Thoracic aorta (tissue), 2 donors: ENCODE measurements at regions not wholly inside any gene's neighbourhood (a gene's known extent, or its start where the extent isn't known, plus 50 kb on each side); places are given as distances from the start of the nearest gene placed in this dataset.
A peak's percentile ranks its signal among the peaks of the same experiment; 100 is the strongest.

Experiments used
- ATAC-seq: fragments of 150-250 bp; one replicate; pipeline ENCODE4 v1.8.0; 2017; ENCODE audit warnings: low read depth; ENCODE audit not compliant: insufficient number of reproducible peaks, low FRiP score
- DNase-seq: peaks from one replicate; pipeline ENCODE4 v3.0.0-alpha.2; 2020; ENCODE audit warnings: low spot score
- H3K27ac ChIP-seq, 2 donors: fragments of 200-600 bp; sonication (generic); 1 replicate in 1 of 2; 2 replicates in 1 of 2; pipeline ENCODE4 v1.5.1; 2016; ENCODE audit warnings: mild to moderate bottlenecking in 2 of 2, moderate library complexity in 2 of 2
- H3K27me3 ChIP-seq: fragments of 200-600 bp; sonication (generic); replicated peaks from 2 replicates; pipeline ENCODE4 v1.6.0; 2016; ENCODE audit warnings: mild to moderate bottlenecking; ENCODE audit not compliant: insufficient read depth
- H3K36me3 ChIP-seq: fragments of 200-600 bp; sonication (generic); one replicate; pipeline ENCODE4 v1.5.1; 2016
- H3K4me1 ChIP-seq, 2 donors: fragments of 200-600 bp; sonication (generic); 1 replicate in 1 of 2; 2 replicates in 1 of 2; pipeline versions ENCODE4 v1.5.1 to v1.6.0; 2016; ENCODE audit warnings: low read depth in 2 of 2, mild to moderate bottlenecking in 1 of 2; ENCODE audit not compliant: control insufficient read depth in 1 of 2
- H3K4me3 ChIP-seq: fragments of 200-600 bp; sonication (generic); 2 replicates; pipeline ENCODE4 v1.5.1; 2016; ENCODE audit warnings: mild to moderate bottlenecking
- H3K9me3 ChIP-seq: fragments of 200-600 bp; sonication (generic); 2 replicates; pipeline ENCODE4 v1.5.1; 2016
- TF ChIP-seq, protein P1 (sequence below): fragments of 200-600 bp; sonication (generic); IDR thresholded peaks from one replicate; pipeline ENCODE4 v1.5.1; 2019; ENCODE audit warnings: antibody characterized with exemption

DNA sequence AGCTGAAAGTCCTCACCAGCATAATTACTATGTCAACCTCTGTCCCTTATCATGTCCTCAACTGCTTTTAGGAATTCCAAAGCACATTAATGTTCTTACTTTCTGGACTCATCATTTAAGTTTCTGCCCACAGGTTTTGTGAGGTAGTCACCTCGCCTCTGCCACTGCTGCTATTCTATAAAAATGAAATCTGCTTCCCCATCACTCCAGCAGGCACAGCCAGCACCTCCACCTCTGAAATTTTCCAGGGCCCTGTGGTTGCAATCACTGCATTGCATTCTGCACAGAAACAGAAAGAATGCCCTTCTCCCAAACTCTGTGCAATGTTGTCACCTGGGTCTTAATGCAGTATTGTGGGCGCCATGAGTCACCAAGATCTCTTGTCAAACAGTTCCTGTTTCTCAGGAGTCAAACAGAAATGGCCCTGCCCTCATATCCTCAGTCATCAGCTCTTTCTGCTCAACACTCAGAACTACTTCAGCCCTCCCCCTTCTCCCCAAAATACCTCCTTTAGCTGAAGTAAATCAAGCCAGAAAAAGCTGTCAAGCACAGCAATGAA lies 529.2 kb upstream of the NBEA start:
- Histone ChIP-seq H3K4me1 (peaks cover 0 to 5% of the 10 kb centered on the region in 2 donors), H3K27me3 (no peaks in the 10 kb centered on the region), H3K36me3 (no peaks in the 10 kb centered on the region), H3K9me3 (no peaks in the 10 kb centered on the region), H3K27ac (no peak overlapping the region), H3K4me3 (no peak overlapping the region)
- no peak for ATAC-seq
- TF ChIP-seq, protein P1, sequence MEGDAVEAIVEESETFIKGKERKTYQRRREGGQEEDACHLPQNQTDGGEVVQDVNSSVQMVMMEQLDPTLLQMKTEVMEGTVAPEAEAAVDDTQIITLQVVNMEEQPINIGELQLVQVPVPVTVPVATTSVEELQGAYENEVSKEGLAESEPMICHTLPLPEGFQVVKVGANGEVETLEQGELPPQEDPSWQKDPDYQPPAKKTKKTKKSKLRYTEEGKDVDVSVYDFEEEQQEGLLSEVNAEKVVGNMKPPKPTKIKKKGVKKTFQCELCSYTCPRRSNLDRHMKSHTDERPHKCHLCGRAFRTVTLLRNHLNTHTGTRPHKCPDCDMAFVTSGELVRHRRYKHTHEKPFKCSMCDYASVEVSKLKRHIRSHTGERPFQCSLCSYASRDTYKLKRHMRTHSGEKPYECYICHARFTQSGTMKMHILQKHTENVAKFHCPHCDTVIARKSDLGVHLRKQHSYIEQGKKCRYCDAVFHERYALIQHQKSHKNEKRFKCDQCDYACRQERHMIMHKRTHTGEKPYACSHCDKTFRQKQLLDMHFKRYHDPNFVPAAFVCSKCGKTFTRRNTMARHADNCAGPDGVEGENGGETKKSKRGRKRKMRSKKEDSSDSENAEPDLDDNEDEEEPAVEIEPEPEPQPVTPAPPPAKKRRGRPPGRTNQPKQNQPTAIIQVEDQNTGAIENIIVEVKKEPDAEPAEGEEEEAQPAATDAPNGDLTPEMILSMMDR = no peak
- no peak for DNase-seq

- Histone ChIP-seq H3K4me3 (no peak overlapping the region), H3K27me3 (no peaks in the 10 kb centered on the region), H3K9me3 (no peaks in the 10 kb centered on the region), H3K36me3 (no peaks in the 10 kb centered on the region), H3K4me1 (peaks cover 0 to 5% of the 10 kb centered on the region in 2 donors), H3K27ac (no peak overlapping the region)
- ATAC-seq (no peak), DNase-seq (no peak)
- TF ChIP-seq, protein P1 = no peak
These were observed 528.4 kb upstream of the NBEA start for GRCh38 chr13:34413538-34414210.

- H3K27ac ChIP-seq = no peak overlapping the region
- H3K4me1 ChIP-seq = peaks cover 0 to 5% of the 10 kb centered on the region in 2 donors
- no peak for ATAC-seq
- H3K4me3 ChIP-seq = no peak overlapping the region
- H3K36me3 ChIP-seq = no peaks in the 10 kb centered on the region
- TF ChIP-seq, protein P1 = no peak
- H3K27me3 ChIP-seq = no peaks in the 10 kb centered on the region
- DNase-seq = no peak
- H3K9me3 ChIP-seq = no peaks in the 10 kb centered on the region
These were observed 527.5 kb upstream of the NBEA start for GRCh38 chr13:34414616-34415015.

GRCh38 chr13:34416971-34417380 lies 525.1 kb upstream of the NBEA start:
- peak; percentile 51 for ATAC-seq
- peak; percentile 3 for DNase-seq
- Histone ChIP-seq H3K9me3 (no peaks in the 10 kb centered on the region), H3K4me1 (no peaks in the 10 kb centered on the region), H3K27ac (no peak overlapping the region), H3K36me3 (no peaks in the 10 kb centered on the region), H3K4me3 (no peak overlapping the region), H3K27me3 (no peaks in the 10 kb centered on the region)
- TF ChIP-seq, protein P1 = no peak

- Histone ChIP-seq H3K4me1 (no peaks in the 10 kb centered on the region), H3K27me3 (no peaks in the 10 kb centered on the region), H3K4me3 (no peak overlapping the region), H3K27ac (no peak overlapping the region), H3K36me3 (no peaks in the 10 kb centered on the region), H3K9me3 (no peaks in the 10 kb centered on the region)
- ATAC-seq = no peak
- DNase-seq = no peak
- TF ChIP-seq, protein P1 = no peak
These were observed 524.2 kb upstream of the NBEA start for GRCh38 chr13:34417896-34418295.
